ENCODE measurements at regions not wholly inside any gene's neighbourhood (a gene's known extent, or its start where the extent isn't known, plus 50 kb on each side); places are given as distances from the start of the nearest gene placed in this dataset.

- CTCF ChIA-PET = interaction anchor here (0.6 to 1.1 kb wide), 5 partner anchors 10 to 1159 kb away, joined by 3 to 4 read pairs (median 3); no protein-coding TSS in a partner anchor
Observed at GRCh38 chr13:55199134-55199533, 1941.6 kb upstream of the PRR20A start.

GRCh38 chr13:55214841-55215345 is 1925.8 kb upstream of the PRR20A start:
- TF ChIP-seq, protein P1, sequence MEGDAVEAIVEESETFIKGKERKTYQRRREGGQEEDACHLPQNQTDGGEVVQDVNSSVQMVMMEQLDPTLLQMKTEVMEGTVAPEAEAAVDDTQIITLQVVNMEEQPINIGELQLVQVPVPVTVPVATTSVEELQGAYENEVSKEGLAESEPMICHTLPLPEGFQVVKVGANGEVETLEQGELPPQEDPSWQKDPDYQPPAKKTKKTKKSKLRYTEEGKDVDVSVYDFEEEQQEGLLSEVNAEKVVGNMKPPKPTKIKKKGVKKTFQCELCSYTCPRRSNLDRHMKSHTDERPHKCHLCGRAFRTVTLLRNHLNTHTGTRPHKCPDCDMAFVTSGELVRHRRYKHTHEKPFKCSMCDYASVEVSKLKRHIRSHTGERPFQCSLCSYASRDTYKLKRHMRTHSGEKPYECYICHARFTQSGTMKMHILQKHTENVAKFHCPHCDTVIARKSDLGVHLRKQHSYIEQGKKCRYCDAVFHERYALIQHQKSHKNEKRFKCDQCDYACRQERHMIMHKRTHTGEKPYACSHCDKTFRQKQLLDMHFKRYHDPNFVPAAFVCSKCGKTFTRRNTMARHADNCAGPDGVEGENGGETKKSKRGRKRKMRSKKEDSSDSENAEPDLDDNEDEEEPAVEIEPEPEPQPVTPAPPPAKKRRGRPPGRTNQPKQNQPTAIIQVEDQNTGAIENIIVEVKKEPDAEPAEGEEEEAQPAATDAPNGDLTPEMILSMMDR (IDR thresholded peaks at IDR 0.05; ENCODE audit: unreplicated experiment) = no peak
- no peaks in the 10 kb centered on the region for H3K36me3 Mint-ChIP-seq (ENCODE audit: insufficient read depth, unreplicated experiment)
- H3K9me3 Mint-ChIP-seq (ENCODE audit: unreplicated experiment) = no peaks in the 10 kb centered on the region
- ChIA-PET POLR2A (no interaction called here), CTCF (interaction anchor here (1.1 kb wide), 1 partner anchor 16 kb away, joined by 3 read pairs; no protein-coding TSS in a partner anchor)
- intact Hi-C loops (cut with micrococcal nuclease) = no loop called here
- DNase-seq (ENCODE audit: unreplicated experiment) = no peak
- no peak overlapping the region for H3K27ac Mint-ChIP-seq (ENCODE audit: low read depth, unreplicated experiment)
- no TSS peak for BruUV-seq (replicated peaks)
- no peaks in the 10 kb centered on the region for H3K27me3 Mint-ChIP-seq (ENCODE audit: insufficient read depth, unreplicated experiment)
- H3K4me1 Mint-ChIP-seq (ENCODE audit: insufficient read depth, unreplicated experiment) = no peaks in the 10 kb centered on the region
- no peak overlapping the region for H3K4me3 Mint-ChIP-seq (ENCODE audit: unreplicated experiment)

More at GRCh38 chr13:55199134-55199533, 1941.6 kb upstream of the PRR20A start:
- no peak overlapping the region for H3K27ac Mint-ChIP-seq (ENCODE audit: low read depth, unreplicated experiment)
- H3K9me3 Mint-ChIP-seq (ENCODE audit: unreplicated experiment) = no peaks in the 10 kb centered on the region
- no TSS peak for BruUV-seq (replicated peaks)
- TF ChIP-seq, protein P1 (IDR thresholded peaks at IDR 0.05; ENCODE audit: unreplicated experiment) = peak; percentile 18
- POLR2A ChIA-PET = interaction anchor here (0.5 kb wide), 1 partner anchor 28 kb away, joined by 3 read pairs; no protein-coding TSS in a partner anchor
- intact Hi-C loops (cut with micrococcal nuclease) = no loop called here
- no peaks in the 10 kb centered on the region for H3K27me3 Mint-ChIP-seq (ENCODE audit: insufficient read depth, unreplicated experiment)
- no peaks in the 10 kb centered on the region for H3K36me3 Mint-ChIP-seq (ENCODE audit: insufficient read depth, unreplicated experiment)
- no peak overlapping the region for H3K4me3 Mint-ChIP-seq (ENCODE audit: unreplicated experiment)
- H3K4me1 Mint-ChIP-seq (ENCODE audit: insufficient read depth, unreplicated experiment) = no peaks in the 10 kb centered on the region
- peak; percentile 0 for DNase-seq (ENCODE audit: unreplicated experiment)

DNA sequence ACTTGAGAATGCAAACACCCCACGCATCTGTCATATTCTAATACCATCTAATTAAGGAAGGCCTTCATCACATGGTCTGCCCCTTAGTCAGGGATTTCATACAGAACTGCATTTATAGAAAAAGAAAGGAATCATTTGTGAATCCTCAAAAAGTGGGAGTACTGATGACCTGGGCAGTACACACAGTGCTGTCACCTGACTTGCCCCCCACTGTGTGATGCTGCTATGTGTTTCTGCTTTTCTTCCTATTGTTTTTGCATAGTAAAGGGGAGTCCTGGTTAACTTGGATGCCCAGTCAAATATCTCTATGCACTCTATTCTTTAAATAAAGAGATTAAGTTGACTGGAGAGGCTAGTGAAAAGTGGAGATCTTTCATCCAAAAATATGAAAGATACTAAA is 1921.2 kb upstream of the PRR20A start:
- Mint-ChIP-seq H3K36me3 (ENCODE audit: insufficient read depth, unreplicated experiment) (no peaks in the 10 kb centered on the region), H3K4me1 (ENCODE audit: insufficient read depth, unreplicated experiment) (no peaks in the 10 kb centered on the region), H3K9me3 (ENCODE audit: unreplicated experiment) (no peaks in the 10 kb centered on the region), H3K27ac (ENCODE audit: low read depth, unreplicated experiment) (no peak overlapping the region), H3K27me3 (ENCODE audit: insufficient read depth, unreplicated experiment) (no peaks in the 10 kb centered on the region), H3K4me3 (ENCODE audit: unreplicated experiment) (no peak overlapping the region)
- ChIA-PET CTCF (no interaction called here), POLR2A (no interaction called here)
- BruUV-seq (replicated peaks) = no TSS peak
- intact Hi-C loops (cut with micrococcal nuclease) = no loop called here
- TF ChIP-seq, protein P1 (IDR thresholded peaks at IDR 0.05; ENCODE audit: unreplicated experiment) = no peak
- no peak for DNase-seq (ENCODE audit: unreplicated experiment)

DNA sequence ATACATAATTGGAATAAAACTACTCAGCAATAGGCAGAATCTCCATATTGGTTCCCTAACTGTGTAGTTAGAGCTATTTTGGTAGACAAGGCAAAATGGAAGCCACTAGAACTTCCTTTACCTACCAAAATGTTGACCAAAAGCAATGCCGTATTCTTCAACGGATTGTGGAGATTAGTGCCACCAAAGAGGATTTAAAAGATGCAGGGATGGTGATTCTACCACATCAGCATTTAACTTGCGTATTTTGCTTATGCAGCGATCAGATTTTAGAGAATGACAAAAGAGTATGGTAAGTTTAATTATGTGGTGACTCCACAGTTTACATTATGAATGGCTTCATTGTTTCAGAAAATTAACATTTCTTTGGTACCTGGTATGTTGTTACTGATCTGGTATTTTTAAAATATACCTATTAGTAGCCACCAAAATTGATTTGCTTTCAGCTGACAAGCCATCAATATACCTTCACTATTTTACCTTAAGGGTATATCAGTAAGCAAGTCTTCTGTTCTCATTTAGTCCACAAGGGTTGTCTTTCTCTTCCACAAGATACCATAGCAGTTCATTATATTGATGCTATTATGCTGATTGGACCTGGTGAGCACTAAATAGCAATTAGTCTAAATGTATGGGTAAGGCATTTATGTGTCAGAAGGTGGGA is 1910.7 kb upstream of the PRR20A start:
- Mint-ChIP-seq H3K27me3 (ENCODE audit: insufficient read depth, unreplicated experiment) (no peaks in the 10 kb centered on the region), H3K4me3 (ENCODE audit: unreplicated experiment) (no peak overlapping the region), H3K27ac (ENCODE audit: low read depth, unreplicated experiment) (no peak overlapping the region), H3K36me3 (ENCODE audit: insufficient read depth, unreplicated experiment) (no peaks in the 10 kb centered on the region), H3K4me1 (ENCODE audit: insufficient read depth, unreplicated experiment) (no peaks in the 10 kb centered on the region), H3K9me3 (ENCODE audit: unreplicated experiment) (no peaks in the 10 kb centered on the region)
- BruUV-seq (replicated peaks) = no TSS peak
- intact Hi-C loops (cut with micrococcal nuclease) = loop anchor here (5.0 kb wide), 1 partner anchor 1448 kb away; no protein-coding TSS in a partner anchor
- DNase-seq (ENCODE audit: unreplicated experiment) = no peak
- ChIA-PET POLR2A (no interaction called here), CTCF (interaction anchor here (0.7 to 1.1 kb wide), 4 partner anchors 9 to 496 kb away, joined by 3 to 6 read pairs (median 3); no protein-coding TSS in a partner anchor)
- TF ChIP-seq, protein P1 (IDR thresholded peaks at IDR 0.05; ENCODE audit: unreplicated experiment) = no peak

Data from MCF 10A (cell line).